ENCODE measurements at regions not wholly inside any gene's neighbourhood (a gene's known extent, or its start where the extent isn't known, plus 50 kb on each side); places are given as distances from the start of the nearest gene placed in this dataset.

DNA sequence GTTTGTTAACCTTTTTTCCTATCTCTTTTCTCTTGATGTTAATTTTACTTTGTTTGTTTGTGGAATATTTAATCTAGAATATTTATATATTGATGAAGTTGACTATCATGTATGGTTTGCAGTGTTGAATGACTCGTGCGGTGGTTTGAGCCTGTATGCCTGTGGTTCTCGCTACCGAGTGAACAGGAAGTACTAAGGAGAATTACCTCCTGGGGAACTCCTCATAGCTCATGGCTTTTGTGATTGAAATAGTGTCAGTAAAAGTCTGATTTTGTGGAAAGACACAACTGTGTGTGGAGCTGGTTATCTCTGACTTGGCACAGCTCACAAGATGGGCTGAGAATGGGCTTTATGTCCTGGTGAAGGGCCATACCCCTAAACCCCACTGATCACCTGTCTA, 498.6 kb downstream of the GLRX3 start:
- peak in 1 of 2 experiments; percentile 26 for DNase-seq (ENCODE audit: low read depth in 1 of 2, low spot score in 1 of 2)
- Histone ChIP-seq H3K4me3 (replicated peaks; ENCODE audit: insufficient read depth, low read length) (no peak overlapping the region), H3K27me3 (ENCODE audit: insufficient read depth, poor library complexity, severe bottlenecking) (no peaks in the 10 kb centered on the region), H3K27ac (replicated peaks) (no peak overlapping the region)
- no peak for TF ChIP-seq SPI1 (IDR thresholded peaks at IDR 0.05; ENCODE audit: borderline replicate concordance, low read depth)
- TF ChIP-seq POLR2AphosphoS5 (IDR thresholded peaks at IDR 0.05; ENCODE audit: low read depth): no peak
- no peak for TF ChIP-seq GABPA (IDR thresholded peaks at IDR 0.05; ENCODE audit: low read depth)
- TF ChIP-seq, protein P1, sequence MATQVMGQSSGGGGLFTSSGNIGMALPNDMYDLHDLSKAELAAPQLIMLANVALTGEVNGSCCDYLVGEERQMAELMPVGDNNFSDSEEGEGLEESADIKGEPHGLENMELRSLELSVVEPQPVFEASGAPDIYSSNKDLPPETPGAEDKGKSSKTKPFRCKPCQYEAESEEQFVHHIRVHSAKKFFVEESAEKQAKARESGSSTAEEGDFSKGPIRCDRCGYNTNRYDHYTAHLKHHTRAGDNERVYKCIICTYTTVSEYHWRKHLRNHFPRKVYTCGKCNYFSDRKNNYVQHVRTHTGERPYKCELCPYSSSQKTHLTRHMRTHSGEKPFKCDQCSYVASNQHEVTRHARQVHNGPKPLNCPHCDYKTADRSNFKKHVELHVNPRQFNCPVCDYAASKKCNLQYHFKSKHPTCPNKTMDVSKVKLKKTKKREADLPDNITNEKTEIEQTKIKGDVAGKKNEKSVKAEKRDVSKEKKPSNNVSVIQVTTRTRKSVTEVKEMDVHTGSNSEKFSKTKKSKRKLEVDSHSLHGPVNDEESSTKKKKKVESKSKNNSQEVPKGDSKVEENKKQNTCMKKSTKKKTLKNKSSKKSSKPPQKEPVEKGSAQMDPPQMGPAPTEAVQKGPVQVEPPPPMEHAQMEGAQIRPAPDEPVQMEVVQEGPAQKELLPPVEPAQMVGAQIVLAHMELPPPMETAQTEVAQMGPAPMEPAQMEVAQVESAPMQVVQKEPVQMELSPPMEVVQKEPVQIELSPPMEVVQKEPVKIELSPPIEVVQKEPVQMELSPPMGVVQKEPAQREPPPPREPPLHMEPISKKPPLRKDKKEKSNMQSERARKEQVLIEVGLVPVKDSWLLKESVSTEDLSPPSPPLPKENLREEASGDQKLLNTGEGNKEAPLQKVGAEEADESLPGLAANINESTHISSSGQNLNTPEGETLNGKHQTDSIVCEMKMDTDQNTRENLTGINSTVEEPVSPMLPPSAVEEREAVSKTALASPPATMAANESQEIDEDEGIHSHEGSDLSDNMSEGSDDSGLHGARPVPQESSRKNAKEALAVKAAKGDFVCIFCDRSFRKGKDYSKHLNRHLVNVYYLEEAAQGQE (IDR thresholded peaks at IDR 0.05; ENCODE audit: insufficient replicate concordance, low read depth): no peak
- TF ChIP-seq, protein P2, sequence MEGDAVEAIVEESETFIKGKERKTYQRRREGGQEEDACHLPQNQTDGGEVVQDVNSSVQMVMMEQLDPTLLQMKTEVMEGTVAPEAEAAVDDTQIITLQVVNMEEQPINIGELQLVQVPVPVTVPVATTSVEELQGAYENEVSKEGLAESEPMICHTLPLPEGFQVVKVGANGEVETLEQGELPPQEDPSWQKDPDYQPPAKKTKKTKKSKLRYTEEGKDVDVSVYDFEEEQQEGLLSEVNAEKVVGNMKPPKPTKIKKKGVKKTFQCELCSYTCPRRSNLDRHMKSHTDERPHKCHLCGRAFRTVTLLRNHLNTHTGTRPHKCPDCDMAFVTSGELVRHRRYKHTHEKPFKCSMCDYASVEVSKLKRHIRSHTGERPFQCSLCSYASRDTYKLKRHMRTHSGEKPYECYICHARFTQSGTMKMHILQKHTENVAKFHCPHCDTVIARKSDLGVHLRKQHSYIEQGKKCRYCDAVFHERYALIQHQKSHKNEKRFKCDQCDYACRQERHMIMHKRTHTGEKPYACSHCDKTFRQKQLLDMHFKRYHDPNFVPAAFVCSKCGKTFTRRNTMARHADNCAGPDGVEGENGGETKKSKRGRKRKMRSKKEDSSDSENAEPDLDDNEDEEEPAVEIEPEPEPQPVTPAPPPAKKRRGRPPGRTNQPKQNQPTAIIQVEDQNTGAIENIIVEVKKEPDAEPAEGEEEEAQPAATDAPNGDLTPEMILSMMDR (IDR thresholded peaks at IDR 0.05; ENCODE audit: insufficient read depth, low read length): no peak

DNA sequence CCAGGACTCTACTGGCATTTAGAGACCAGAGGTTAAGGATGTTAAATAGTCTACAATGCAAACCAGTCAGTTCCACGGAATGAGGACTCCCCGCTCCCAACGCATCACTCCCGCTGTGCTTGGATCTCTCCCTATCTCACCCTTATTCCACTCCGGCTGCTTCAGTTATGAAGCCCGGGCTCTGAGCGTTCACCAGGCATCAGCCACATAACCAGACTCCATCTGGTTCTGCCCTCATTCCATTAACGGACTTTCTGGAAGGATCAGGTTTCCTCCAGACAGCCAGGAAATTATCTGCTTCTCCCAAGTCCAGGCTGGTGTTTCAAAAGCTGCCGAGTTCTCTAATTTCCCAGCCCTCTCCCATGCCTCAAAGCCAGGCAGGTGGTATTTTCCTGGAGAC, 499.3 kb downstream of the GLRX3 start:
- DNase-seq (ENCODE audit: low read depth in 1 of 2, low spot score in 1 of 2): no peak
- Histone ChIP-seq H3K27ac (replicated peaks) (no peak overlapping the region), H3K27me3 (ENCODE audit: insufficient read depth, poor library complexity, severe bottlenecking) (no peaks in the 10 kb centered on the region), H3K4me3 (replicated peaks; ENCODE audit: insufficient read depth, low read length) (no peak overlapping the region)
- TF ChIP-seq POLR2AphosphoS5 (IDR thresholded peaks at IDR 0.05; ENCODE audit: low read depth): no peak
- TF ChIP-seq, protein P2 (IDR thresholded peaks at IDR 0.05; ENCODE audit: insufficient read depth, low read length): no peak
- TF ChIP-seq, protein P1 (IDR thresholded peaks at IDR 0.05; ENCODE audit: insufficient replicate concordance, low read depth): no peak
- no peak for TF ChIP-seq GABPA (IDR thresholded peaks at IDR 0.05; ENCODE audit: low read depth)
- TF ChIP-seq SPI1 (IDR thresholded peaks at IDR 0.05; ENCODE audit: borderline replicate concordance, low read depth): no peak

DNA sequence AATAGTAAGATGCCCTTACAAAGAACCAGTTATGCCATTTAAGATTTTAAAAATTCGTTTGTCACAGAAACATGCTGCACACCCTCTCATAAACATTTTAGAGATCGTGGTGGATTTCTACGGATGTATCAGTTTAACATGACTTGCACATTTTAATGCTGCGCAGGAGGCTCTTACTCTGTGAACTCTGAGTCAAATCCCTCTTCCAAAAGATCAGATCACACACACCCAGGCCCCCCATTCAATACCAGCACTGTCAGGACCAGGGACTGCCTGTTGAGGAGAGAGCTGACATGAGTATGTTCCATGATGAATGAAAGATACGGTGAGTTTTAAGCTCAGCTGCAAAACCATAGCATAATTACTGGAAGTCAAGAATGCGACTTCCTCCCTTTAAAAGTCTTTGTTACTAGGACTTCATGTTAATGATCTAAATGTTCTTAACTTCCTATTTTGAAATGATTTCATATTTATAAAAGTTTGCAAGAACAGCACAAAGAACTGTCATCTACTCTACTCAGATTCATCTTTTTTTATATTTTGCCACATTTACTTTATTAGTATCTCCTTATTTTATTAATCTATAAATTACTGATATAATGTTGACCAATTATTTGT, 500.2 kb downstream of the GLRX3 start:
- no peaks in the 10 kb centered on the region for H3K27me3 ChIP-seq (ENCODE audit: insufficient read depth, poor library complexity, severe bottlenecking)
- no peak overlapping the region for H3K4me3 ChIP-seq (replicated peaks; ENCODE audit: insufficient read depth, low read length)
- DNase-seq (ENCODE audit: low read depth in 1 of 2, low spot score in 1 of 2): no peak
- TF ChIP-seq POLR2AphosphoS5 (IDR thresholded peaks at IDR 0.05; ENCODE audit: low read depth) (no peak), SPI1 (IDR thresholded peaks at IDR 0.05; ENCODE audit: borderline replicate concordance, low read depth) (peak; percentile 29; the same call in 1 of the 2 replicates)
- H3K27ac ChIP-seq (replicated peaks): no peak overlapping the region

DNA sequence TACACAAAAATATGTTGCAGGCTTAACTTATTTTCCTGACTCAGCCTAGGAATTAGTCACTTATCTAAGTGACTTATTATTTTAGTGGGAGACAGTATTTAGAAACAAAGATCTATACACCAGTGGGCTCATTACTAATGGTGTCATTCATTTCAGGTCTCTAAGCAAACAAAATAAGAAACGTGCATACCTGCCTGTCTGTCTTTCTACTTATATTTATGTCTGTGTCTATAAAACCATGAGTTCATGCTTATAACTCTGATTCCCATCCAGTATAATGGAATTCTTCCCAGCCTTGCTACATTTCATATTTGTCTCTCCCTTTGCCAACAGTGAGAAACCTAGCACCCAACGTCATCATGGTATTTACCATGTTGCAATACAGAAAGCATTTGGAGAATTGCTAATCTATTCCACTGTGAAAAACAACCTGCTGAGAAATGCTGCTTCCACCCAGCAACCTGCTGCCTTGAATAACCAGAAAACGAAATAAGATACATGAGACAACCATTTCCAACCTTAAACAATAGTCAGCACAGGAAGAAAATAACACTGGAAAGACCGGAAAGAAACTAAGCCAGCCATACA, 501.0 kb downstream of the GLRX3 start:
- H3K4me3 ChIP-seq (replicated peaks; ENCODE audit: insufficient read depth, low read length): no peak overlapping the region
- H3K27me3 ChIP-seq (ENCODE audit: insufficient read depth, poor library complexity, severe bottlenecking): no peaks in the 10 kb centered on the region
- TF ChIP-seq, protein P1 (IDR thresholded peaks at IDR 0.05; ENCODE audit: insufficient replicate concordance, low read depth): no peak
- no peak for TF ChIP-seq SPI1 (IDR thresholded peaks at IDR 0.05; ENCODE audit: borderline replicate concordance, low read depth)
- TF ChIP-seq, protein P2 (IDR thresholded peaks at IDR 0.05; ENCODE audit: insufficient read depth, low read length): no peak
- no peak for TF ChIP-seq POLR2AphosphoS5 (IDR thresholded peaks at IDR 0.05; ENCODE audit: low read depth)
- TF ChIP-seq GABPA (IDR thresholded peaks at IDR 0.05; ENCODE audit: low read depth): no peak
- H3K27ac ChIP-seq (replicated peaks): no peak overlapping the region
- DNase-seq (ENCODE audit: low read depth in 1 of 2, low spot score in 1 of 2): no peak
